ENCODE measurements at regions not wholly inside any gene's neighbourhood (a gene's known extent, or its start where the extent isn't known, plus 50 kb on each side); places are given as distances from the start of the nearest gene placed in this dataset.

- Mint-ChIP-seq H3K4me1 (no peaks in the 10 kb centered on the region), H3K9me3 (ENCODE audit: insufficient read depth) (no peaks in the 10 kb centered on the region)
- ATAC-seq (ENCODE audit: low read depth), result no peak
Measured at GRCh38 chr22:47558828-47559700, 796.6 kb downstream of the TBC1D22A start.

More at GRCh38 chr22:47558828-47559700, 796.6 kb downstream of the TBC1D22A start:
- ChIA-PET CTCF (no interaction called here), POLR2A (no interaction called here)
- Histone ChIP-seq H3K4me1 (ENCODE audit: control insufficient read depth in 2 of 2, insufficient read depth in 2 of 2, low read length in 2 of 2) (no peaks in the 10 kb centered on the region), H3K4me3 (ENCODE audit: control extremely low read depth in 1 of 5, extremely low read depth in 1 of 5, insufficient read depth in 1 of 5, low read depth in 2 of 5, low read length in 4 of 5) (no peak overlapping the region), H3K9ac (ENCODE audit: low read length) (no peak overlapping the region), H3K9me3 (ENCODE audit: control extremely low read depth in 1 of 3, control insufficient read depth in 2 of 3, insufficient read depth in 1 of 3, low read length in 2 of 3) (no peaks in the 10 kb centered on the region), H3K4me2 (replicated peaks; ENCODE audit: low read depth, low read length, poor library complexity, severe bottlenecking) (no peak overlapping the region), H4K20me1 (ENCODE audit: control insufficient read depth, insufficient read depth, low read length, poor library complexity, severe bottlenecking) (no peaks in the 10 kb centered on the region), H3K27ac (ENCODE audit: low read length in 2 of 2) (no peak overlapping the region), H3K27me3 (replicated peaks in 1 of 4; ENCODE audit: control extremely low read depth in 1 of 4, control insufficient read depth in 3 of 4, insufficient read depth in 4 of 4, low read length in 3 of 4) (no peaks in the 10 kb centered on the region), H3K36me3 (replicated peaks in 1 of 2; ENCODE audit: control extremely low read depth in 1 of 2, control insufficient read depth in 1 of 2, extremely low read depth in 1 of 2, insufficient read depth in 2 of 2, low read length in 1 of 2) (no peaks in the 10 kb centered on the region), H2AFZ (ENCODE audit: insufficient read depth, low read depth, low read length, poor library complexity, severe bottlenecking) (no peak overlapping the region), H3K79me2 (ENCODE audit: control insufficient read depth, insufficient read depth, low read length) (no peaks in the 10 kb centered on the region)
- DNase-seq, result no peak
- TF ChIP-seq CTCF (IDR thresholded peaks at IDR 0.05) (no peak), EZH2 (IDR thresholded peaks at IDR 0.05; ENCODE audit: borderline replicate concordance, insufficient read depth, low read depth, low read length, poor library complexity, severe bottlenecking) (no peak)
- H3K4me3 Mint-ChIP-seq, result no peak overlapping the region
- intact Hi-C loops (cut with micrococcal nuclease), result loop anchor here (2.0 kb wide), 1 partner anchor 78 kb away; no protein-coding TSS in a partner anchor
- peaks cover 3% of the 10 kb centered on the region for H3K27me3 Mint-ChIP-seq
- WGBS (ENCODE audit: insufficient coverage), result 97% methylated on average over 14 of the region's 16 CpGs
- no peak overlapping the region for H3K27ac Mint-ChIP-seq
